HepG2 (cell line): ENCODE measurements at regions not wholly inside any gene's neighbourhood (a gene's known extent, or its start where the extent isn't known, plus 50 kb on each side); places are given as distances from the start of the nearest gene placed in this dataset.

Source experiments
- ATAC-seq: fragments of 200-7000 bp; cut with Tn5 transposase; 3 replicates; pipeline ENCODE4 v1.9.1; 2020; ENCODE audit warnings: mild to moderate bottlenecking, moderate library complexity
- BruUV-seq: library from RNA; stranded (reverse); fragments of 400-500 nt; replicated peaks from 2 replicates; lab custom pipeline; 2021; lab: Mats Ljungman, UMichigan
- CTCF ChIA-PET: fragments of 300-600 bp; formaldehyde crosslinking; extraction: SDS; loops from one replicate; lab custom pipeline; 2021; ENCODE audit warnings: low total read pairs, inconsistent platforms, low intra/inter-chr PET ratio; lab: Yijun Ruan, JAX
- POLR2A ChIA-PET: fragments of 350-600 bp; sonication (Branson Sonifier 250); formaldehyde crosslinking; loops from one replicate; lab custom pipeline; 2020; ENCODE audit warnings: antibody characterized with exemption, inconsistent platforms; lab: Yijun Ruan, JAX
- DNase-seq: peaks from one replicate; pipeline ENCODE4 v3.0.0-alpha.2; 2015; ENCODE audit warnings: low spot score
- FAIRE-seq: peaks from 3 replicates; lab custom pipeline; 2011; peaks lifted over from hg19 to GRCh38; lab: Jason Lieb, UNC
- H2AFZ ChIP-seq: one replicate; pipeline ENCODE4 v1.6.1; 2011; ENCODE audit warnings: low read length, inconsistent platforms
- H3K27ac ChIP-seq: fragments of 300-600 bp; 3 replicates; pipeline ENCODE4 v1.8.0; 2011; ENCODE audit warnings: mixed run types, mild to moderate bottlenecking, mixed read lengths, low read length, inconsistent platforms; ENCODE audit not compliant: insufficient read depth; ENCODE audit errors: extremely low read length
- H3K27me3 ChIP-seq, 2 experiments: fragments of 200-600 bp in 1 of 2; 2 replicates in 1 of 2; 3 replicates in 1 of 2; pipeline versions ENCODE4 v1.6.0 to v1.8.0; 2011; ENCODE audit warnings: low read length in 2 of 2, mild to moderate bottlenecking in 2 of 2, moderate library complexity in 2 of 2, inconsistent platforms in 1 of 2; ENCODE audit not compliant: insufficient read depth in 2 of 2, control insufficient read depth in 1 of 2
- H3K36me3 ChIP-seq, 2 experiments: fragments of 200-600 bp in 1 of 2; replicated peaks in 1 of 2; 2 replicates in 1 of 2; 3 replicates in 1 of 2; pipeline versions ENCODE4 v1.5.1 to v1.8.0; 2011; ENCODE audit warnings: low read length in 2 of 2, inconsistent platforms in 1 of 2; ENCODE audit not compliant: insufficient read depth in 2 of 2, control insufficient read depth in 1 of 2
- H3K4me1 ChIP-seq: 2 replicates; pipeline ENCODE4 v1.5.1; 2012; ENCODE audit warnings: low read length, inconsistent platforms; ENCODE audit not compliant: insufficient read depth
- H3K4me2 ChIP-seq: 2 replicates; pipeline ENCODE4 v1.6.0; 2011; ENCODE audit warnings: low read depth, low read length, inconsistent platforms
- H3K4me3 ChIP-seq, 3 experiments: fragments of 200-600 bp in 1 of 3; sonication (generic), shearing (Covaris generic) in 1 of 3; replicated peaks in 1 of 3; 2 replicates each; pipeline ENCODE4 v1.5.1; 2011 to 2016; ENCODE audit warnings: low read length in 3 of 3, inconsistent platforms in 2 of 3, low read depth in 2 of 3, mild to moderate bottlenecking in 2 of 3, control low read depth in 1 of 3, mixed read lengths in 1 of 3; ENCODE audit not compliant: insufficient read depth in 1 of 3
- H3K79me2 ChIP-seq: one replicate; pipeline ENCODE4 v1.6.1; 2011; ENCODE audit warnings: low read length, inconsistent platforms; ENCODE audit not compliant: insufficient read depth
- H3K9ac ChIP-seq: 2 replicates; pipeline ENCODE4 v1.6.0; 2011; ENCODE audit warnings: mild to moderate bottlenecking, low read depth, low read length, inconsistent platforms; ENCODE audit not compliant: insufficient read depth
- H3K9me3 ChIP-seq: 2 replicates; pipeline ENCODE4 v1.5.1; 2012; ENCODE audit warnings: mild to moderate bottlenecking, low read length
- H4K20me1 ChIP-seq: 2 replicates; pipeline ENCODE4 v1.6.0; 2011; ENCODE audit warnings: inconsistent platforms, mild to moderate bottlenecking, low read length, moderate library complexity; ENCODE audit not compliant: insufficient read depth
- ASH2L ChIP-seq: fragments of 300-600, 200-600 bp; sonication (generic); IDR thresholded peaks from 2 replicates; pipeline ENCODE4 v1.7.0; 2017; ENCODE audit warnings: low read depth, mild to moderate bottlenecking, moderate library complexity, mixed read lengths, low read length; ENCODE audit not compliant: insufficient read length
- CHD4 ChIP-seq: fragments of 200-600 bp; sonication (generic); IDR thresholded peaks from 2 replicates; pipeline ENCODE4 v1.7.0; 2017; ENCODE audit warnings: mild to moderate bottlenecking, low read length, borderline replicate concordance
- CSRNP1 ChIP-seq: sonication (generic); formaldehyde crosslinking; IDR thresholded peaks from 2 replicates; pipeline ENCODE4 v1.8.1; 2023; ENCODE audit warnings: mild to moderate bottlenecking, missing genetic modification reagents
- FOXA1 ChIP-seq, 2 experiments: fragments of 450-650 bp in 1 of 2; sonication (generic) in 1 of 2; formaldehyde crosslinking in 1 of 2; IDR thresholded peaks; 2 replicates each; pipeline versions ENCODE4 v1.4.0 to v1.6.1; 2016 to 2020; ENCODE audit warnings: missing genetic modification reagents in 1 of 2
- KDM1A ChIP-seq: IDR thresholded peaks from 2 replicates; pipeline ENCODE4 v1.6.1; 2016; ENCODE audit warnings: missing compliant biosample characterization
- KMT2B ChIP-seq: IDR thresholded peaks from 2 replicates; pipeline ENCODE4 v1.6.1; 2016; ENCODE audit warnings: missing genetic modification reagents, missing compliant biosample characterization
- MXD4 ChIP-seq: IDR thresholded peaks from 2 replicates; pipeline ENCODE4 v1.6.1; 2016; ENCODE audit warnings: mild to moderate bottlenecking, missing biosample characterization, missing genetic modification reagents
- RBM39 ChIP-seq: fragments of 200-400 bp; formaldehyde crosslinking; IDR thresholded peaks from one replicate; pipeline ENCODE4 v1.6.1; 2018; ENCODE audit warnings: antibody characterized with exemption, mild to moderate bottlenecking, low read depth, low read length; ENCODE audit not compliant: poor library complexity, severe bottlenecking
- RFXANK ChIP-seq: IDR thresholded peaks from 2 replicates; pipeline ENCODE4 v1.6.1; 2016
- ZMYM3 ChIP-seq: sonication (generic); formaldehyde crosslinking; IDR thresholded peaks from 2 replicates; pipeline ENCODE4 v1.5.1; 2020; ENCODE audit warnings: mild to moderate bottlenecking, missing genetic modification reagents
- ZNF616 ChIP-seq: sonication (generic); formaldehyde crosslinking; IDR thresholded peaks from 2 replicates; pipeline ENCODE4 v1.5.0; 2020; ENCODE audit warnings: low read depth, mild to moderate bottlenecking, missing genetic modification reagents
- ZNF629 ChIP-seq: sonication (generic); formaldehyde crosslinking; conservative IDR thresholded peaks from 2 replicates; pipeline ENCODE4 v1.5.0; 2020; ENCODE audit warnings: missing genetic modification reagents
- WGBS: methylation state at CpG from one replicate; pipeline ENCODE4 v1.1.6; 2017; ENCODE audit warnings: low lambda C conversion rate; 5-methylcytosine and 5-hydroxymethylcytosine counted together
- in situ Hi-C: cut with HindIII; loops from 2 replicates; pipeline ENCODE4 v1.10.0; 2017; ENCODE audit warnings: low pct_unique_long_range_greater_than_20kb; ENCODE audit not compliant: extremely low pct_ligation_motif_present
- intact Hi-C: fragments of 100-400 bp; cut with micrococcal nuclease; formaldehyde crosslinking; loops from one replicate; pipeline ENCODE4 v1.10.0; 2022; ENCODE audit not compliant: unreplicated experiment
- TF ChIP-seq, protein P1 (sequence below): sonication (generic); formaldehyde crosslinking; IDR thresholded peaks from 2 replicates; pipeline ENCODE4 v1.4.0; 2020; ENCODE audit warnings: missing genetic modification reagents
- TF ChIP-seq, protein P2 (sequence below): sonication (generic); formaldehyde crosslinking; IDR thresholded peaks from 2 replicates; pipeline ENCODE4 v1.4.0; 2020; ENCODE audit warnings: missing genetic modification reagents

GRCh38 chr1:10935724-10936123, 76.7 kb upstream of the TARDBP start:
- Histone ChIP-seq H3K9me3 (no peaks in the 10 kb centered on the region), H3K27ac (no peak overlapping the region), H3K9ac (no peak overlapping the region), H3K27me3 (no peaks in the 10 kb centered on the region), H3K4me2 (no peak overlapping the region), H3K4me3 (no peak overlapping the region), H3K4me1 (peaks cover 49% of the 10 kb centered on the region), H4K20me1 (no peaks in the 10 kb centered on the region), H3K79me2 (no peaks in the 10 kb centered on the region), H3K36me3 (no peaks in the 10 kb centered on the region), H2AFZ (no peak overlapping the region)
- ChIA-PET POLR2A (no interaction called here), CTCF (no interaction called here)
- in situ Hi-C loops: no loop called here
- ATAC-seq (no peak), FAIRE-seq (no peak), DNase-seq (no peak)
- 67% methylated on average over 7 of the region's 7 CpGs for WGBS
- no TSS peak for BruUV-seq
- intact Hi-C loops: no loop called here
- TF ChIP-seq CHD4: peak; percentile 73; the same call in 1 of the 2 replicates
- no peak for TF ChIP-seq MXD4 (CRISPR knock-in tag)
- TF ChIP-seq ZMYM3 (CRISPR knock-in tag): 0 out of 2 replicates have a peak, but pooled peaks have one; percentile 49
- TF ChIP-seq KDM1A (CRISPR knock-in tag): 0 out of 2 replicates have a peak, but pooled peaks have one; percentile 33
- TF ChIP-seq FOXA1 (IDR thresholded peaks at IDR 0.05): no peak
- TF ChIP-seq FOXA1 (CRISPR knock-in tag; IDR thresholded peaks at IDR 0.05): no peak
- peak; percentile 94 for TF ChIP-seq ZNF629 (CRISPR knock-in tag)
- TF ChIP-seq RFXANK (CRISPR knock-in tag): no peak

GRCh38 chr1:10936998-10937901, 75.2 kb upstream of the TARDBP start:
- H3K9me3 ChIP-seq: no peaks in the 10 kb centered on the region
- no TSS peak for BruUV-seq
- ATAC-seq (peak; percentile 92), DNase-seq (peak; percentile 88), FAIRE-seq (peak; percentile 81)
- H3K27me3 ChIP-seq: no peaks in the 10 kb centered on the region
- H3K79me2 ChIP-seq: no peaks in the 10 kb centered on the region
- CTCF ChIA-PET: no interaction called here
- in situ Hi-C loops: no loop called here
- peaks cover 61% of the 10 kb centered on the region for H3K4me1 ChIP-seq
- intact Hi-C loops: no loop called here
- peak overlapping the region in 2 of 3 experiments; percentile 40 to 65 for H3K4me3 ChIP-seq
- H4K20me1 ChIP-seq: no peaks in the 10 kb centered on the region
- no peaks in the 10 kb centered on the region for H3K36me3 ChIP-seq
- peak overlapping the region; percentile 48 for H3K27ac ChIP-seq
- peak overlapping the region; percentile 34; the same call in 1 of the 2 replicates for H3K9ac ChIP-seq
- POLR2A ChIA-PET: interaction anchor here (1.0 to 1.5 kb wide), 5 partner anchors 26 to 326 kb away, joined by 3 to 5 read pairs (median 3); no protein-coding TSS in a partner anchor
- peak overlapping the region; percentile 94 for H3K4me2 ChIP-seq
- WGBS: 0% methylated on average over 2 of the region's 19 CpGs
- no peak overlapping the region for H2AFZ ChIP-seq
- TF ChIP-seq KMT2B (CRISPR knock-in tag) (no peak), ASH2L (no peak), CSRNP1 (0 out of 2 replicates have a peak, but pooled peaks have one; percentile 40), ZNF616 (CRISPR knock-in tag) (no peak), RBM39 (no peak)
- TF ChIP-seq, protein P1, sequence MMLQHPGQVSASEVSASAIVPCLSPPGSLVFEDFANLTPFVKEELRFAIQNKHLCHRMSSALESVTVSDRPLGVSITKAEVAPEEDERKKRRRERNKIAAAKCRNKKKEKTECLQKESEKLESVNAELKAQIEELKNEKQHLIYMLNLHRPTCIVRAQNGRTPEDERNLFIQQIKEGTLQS (CRISPR knock-in tag): no peak
- TF ChIP-seq, protein P2, sequence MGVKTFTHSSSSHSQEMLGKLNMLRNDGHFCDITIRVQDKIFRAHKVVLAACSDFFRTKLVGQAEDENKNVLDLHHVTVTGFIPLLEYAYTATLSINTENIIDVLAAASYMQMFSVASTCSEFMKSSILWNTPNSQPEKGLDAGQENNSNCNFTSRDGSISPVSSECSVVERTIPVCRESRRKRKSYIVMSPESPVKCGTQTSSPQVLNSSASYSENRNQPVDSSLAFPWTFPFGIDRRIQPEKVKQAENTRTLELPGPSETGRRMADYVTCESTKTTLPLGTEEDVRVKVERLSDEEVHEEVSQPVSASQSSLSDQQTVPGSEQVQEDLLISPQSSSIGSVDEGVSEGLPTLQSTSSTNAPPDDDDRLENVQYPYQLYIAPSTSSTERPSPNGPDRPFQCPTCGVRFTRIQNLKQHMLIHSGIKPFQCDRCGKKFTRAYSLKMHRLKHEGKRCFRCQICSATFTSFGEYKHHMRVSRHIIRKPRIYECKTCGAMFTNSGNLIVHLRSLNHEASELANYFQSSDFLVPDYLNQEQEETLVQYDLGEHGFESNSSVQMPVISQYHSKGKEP (CRISPR knock-in tag): no peak
